ENCODE measurements at regions not wholly inside any gene's neighbourhood (a gene's known extent, or its start where the extent isn't known, plus 50 kb on each side); places are given as distances from the start of the nearest gene placed in this dataset.

- no peak for DNase-seq
These were observed 942.6 kb downstream of the SUCLG1 start for GRCh38 chr2:83516503-83516902.

GRCh38 chr2:83487451-83487850 is 971.6 kb downstream of the SUCLG1 start:
- no peak for DNase-seq

- no peak for DNase-seq
These were observed 977.6 kb downstream of the SUCLG1 start for GRCh38 chr2:83481436-83481835.

GRCh38 chr2:83478037-83478436 is 981.0 kb downstream of the SUCLG1 start:
- DNase-seq = no peak

- no peak for DNase-seq
These were observed 983.7 kb downstream of the SUCLG1 start for GRCh38 chr2:83475371-83475770.

- DNase-seq = no peak
These were observed 987.4 kb downstream of the SUCLG1 start for GRCh38 chr2:83471655-83472054.

GRCh38 chr2:83470928-83471327 is 988.2 kb downstream of the SUCLG1 start:
- no peak for DNase-seq

- DNase-seq = no peak
These were observed 994.6 kb downstream of the SUCLG1 start for GRCh38 chr2:83464444-83464843.

GRCh38 chr2:83462881-83463280 is 996.2 kb downstream of the SUCLG1 start:
- DNase-seq = no peak

GRCh38 chr2:83461135-83461534 is 997.9 kb downstream of the SUCLG1 start:
- no peak for DNase-seq

- DNase-seq = no peak
These were observed 999.6 kb downstream of the SUCLG1 start for GRCh38 chr2:83459456-83459855.

- DNase-seq = no peak
These were observed 1023.1 kb downstream of the SUCLG1 start for GRCh38 chr2:83435989-83436388.

- DNase-seq = no peak
These were observed 1038.1 kb downstream of the SUCLG1 start for GRCh38 chr2:83420993-83421392.

GRCh38 chr2:83394134-83394904 is 1064.8 kb downstream of the SUCLG1 start:
- DNase-seq = no peak

- no peak for DNase-seq
These were observed 1070.3 kb downstream of the SUCLG1 start for GRCh38 chr2:83388804-83389203.

- DNase-seq = no peak
These were observed 1072.5 kb downstream of the SUCLG1 start for GRCh38 chr2:83386549-83386948.

- no peak for DNase-seq
These were observed 1080.2 kb downstream of the SUCLG1 start for GRCh38 chr2:83378921-83379320.

GRCh38 chr2:83376731-83377130 is 1082.3 kb downstream of the SUCLG1 start:
- DNase-seq = no peak

GRCh38 chr2:83370419-83370762 is 1088.7 kb downstream of the SUCLG1 start:
- no peak for DNase-seq

- DNase-seq = no peak
These were observed 1089.3 kb downstream of the SUCLG1 start for GRCh38 chr2:83369601-83370418.

GRCh38 chr2:83368916-83369315 is 1090.2 kb downstream of the SUCLG1 start:
- no peak for DNase-seq

GRCh38 chr2:83368461-83368860 is 1090.6 kb downstream of the SUCLG1 start:
- no peak for DNase-seq

- DNase-seq = no peak
These were observed 1093.6 kb downstream of the SUCLG1 start for GRCh38 chr2:83365476-83365875.

GRCh38 chr2:83364264-83364663 is 1094.8 kb downstream of the SUCLG1 start:
- no peak for DNase-seq

Data from stimulated activated CD4-positive, alpha-beta T cell treated with anti-CD3 and anti-CD28 coated beads, Interleukin-2, amount 100 ng/mL, for 48 hours (primary cell).